ENCODE measurements at regions not wholly inside any gene's neighbourhood (a gene's known extent, or its start where the extent isn't known, plus 50 kb on each side); places are given as distances from the start of the nearest gene placed in this dataset.

DNA sequence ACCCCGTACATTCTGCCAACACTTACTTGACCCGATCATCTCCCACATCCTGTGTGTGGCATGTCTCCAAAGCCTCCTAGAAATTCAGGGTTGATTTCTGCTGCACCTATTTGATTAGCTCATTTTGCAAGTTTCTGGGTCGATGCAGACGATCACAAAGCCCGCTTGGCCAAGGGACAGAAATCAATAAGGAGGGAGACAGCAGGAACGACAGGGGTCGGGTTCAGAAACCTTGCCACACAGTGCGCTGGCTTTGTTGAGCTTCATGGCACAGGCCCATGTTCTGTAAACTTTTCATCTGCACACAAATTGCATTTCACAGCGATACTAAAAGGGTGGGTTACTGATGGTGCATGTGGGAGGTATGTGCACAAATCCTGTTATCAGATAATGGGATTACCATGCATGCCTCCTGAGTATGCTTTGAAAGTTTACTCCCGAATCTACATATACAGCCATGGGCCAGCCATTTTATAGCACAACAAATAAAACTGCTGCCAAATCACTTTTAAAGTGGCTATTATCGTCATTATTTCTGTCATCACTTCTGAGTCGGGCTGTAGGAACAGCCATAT lies 95.9 kb upstream of the ATP11B start:
- H3K4me2 ChIP-seq (ENCODE audit: low read length): no peak overlapping the region
- intact Hi-C loops (cut with micrococcal nuclease; ENCODE audit: unreplicated experiment): no loop called here
- H4K20me1 ChIP-seq (ENCODE audit: insufficient read depth, low read length): no peaks in the 10 kb centered on the region
- TF ChIP-seq, protein P1, sequence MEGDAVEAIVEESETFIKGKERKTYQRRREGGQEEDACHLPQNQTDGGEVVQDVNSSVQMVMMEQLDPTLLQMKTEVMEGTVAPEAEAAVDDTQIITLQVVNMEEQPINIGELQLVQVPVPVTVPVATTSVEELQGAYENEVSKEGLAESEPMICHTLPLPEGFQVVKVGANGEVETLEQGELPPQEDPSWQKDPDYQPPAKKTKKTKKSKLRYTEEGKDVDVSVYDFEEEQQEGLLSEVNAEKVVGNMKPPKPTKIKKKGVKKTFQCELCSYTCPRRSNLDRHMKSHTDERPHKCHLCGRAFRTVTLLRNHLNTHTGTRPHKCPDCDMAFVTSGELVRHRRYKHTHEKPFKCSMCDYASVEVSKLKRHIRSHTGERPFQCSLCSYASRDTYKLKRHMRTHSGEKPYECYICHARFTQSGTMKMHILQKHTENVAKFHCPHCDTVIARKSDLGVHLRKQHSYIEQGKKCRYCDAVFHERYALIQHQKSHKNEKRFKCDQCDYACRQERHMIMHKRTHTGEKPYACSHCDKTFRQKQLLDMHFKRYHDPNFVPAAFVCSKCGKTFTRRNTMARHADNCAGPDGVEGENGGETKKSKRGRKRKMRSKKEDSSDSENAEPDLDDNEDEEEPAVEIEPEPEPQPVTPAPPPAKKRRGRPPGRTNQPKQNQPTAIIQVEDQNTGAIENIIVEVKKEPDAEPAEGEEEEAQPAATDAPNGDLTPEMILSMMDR (conservative IDR thresholded peaks at IDR 0.05; ENCODE audit: low read length): no peak
- no peak for TF ChIP-seq EZH2phosphoT487 (IDR thresholded peaks at IDR 0.05; ENCODE audit: borderline replicate concordance, low read depth, low read length)
- ChIA-PET CTCF (ENCODE audit: unreplicated experiment) (no interaction called here), POLR2A (interaction anchor here (0.5 to 2.4 kb wide), 4 partner anchors 10 to 1279 kb away, joined by 3 to 7 read pairs (median 4); no protein-coding TSS in a partner anchor)
- no peaks in the 10 kb centered on the region for H3K36me3 ChIP-seq (ENCODE audit: insufficient read depth, low read length)
- no peak overlapping the region for H3K4me3 ChIP-seq (ENCODE audit: low read depth, low read length, poor library complexity, severe bottlenecking)
- H3K9me3 ChIP-seq (ENCODE audit: low read length): no peaks in the 10 kb centered on the region
- H3K4me1 ChIP-seq (ENCODE audit: insufficient read depth, low read length, poor library complexity, severe bottlenecking): no peaks in the 10 kb centered on the region
- no peaks in the 10 kb centered on the region for H3K79me2 ChIP-seq (ENCODE audit: insufficient read depth, low read depth, low read length)
- no TSS peak for BruUV-seq (replicated peaks)
- H3K27ac ChIP-seq (ENCODE audit: low read depth, low read length, poor library complexity, severe bottlenecking): no peak overlapping the region
- H3K9me2 ChIP-seq (ENCODE audit: insufficient read depth, low read length): no peaks in the 10 kb centered on the region
- peak overlapping the region; percentile 50 for H2AFZ ChIP-seq (ENCODE audit: low read length)
- no peak for DNase-seq (ENCODE audit: low spot score)

DNA sequence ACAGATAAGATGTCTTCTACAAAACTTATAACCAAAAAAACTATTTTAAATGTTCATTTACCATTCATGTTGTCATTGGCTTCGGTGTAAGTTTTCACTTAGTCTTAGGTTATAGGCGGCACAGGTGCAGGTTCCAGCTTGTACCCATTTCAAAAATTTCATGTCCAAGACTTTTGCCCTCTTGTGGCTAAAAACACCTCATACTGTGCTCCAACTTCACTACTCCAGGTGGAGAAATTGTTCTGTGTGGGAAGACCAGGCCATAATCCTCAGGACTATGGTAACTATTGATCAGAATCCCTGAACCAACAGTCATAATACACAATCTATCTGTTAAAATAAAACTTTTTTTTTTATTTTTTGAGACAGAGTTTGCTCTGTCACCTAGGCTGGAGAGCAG lies 95.2 kb upstream of the ATP11B start:
- Histone ChIP-seq H3K9me2 (ENCODE audit: insufficient read depth, low read length) (no peaks in the 10 kb centered on the region), H3K4me3 (ENCODE audit: low read depth, low read length, poor library complexity, severe bottlenecking) (no peak overlapping the region), H3K4me2 (ENCODE audit: low read length) (no peak overlapping the region), H2AFZ (ENCODE audit: low read length) (no peak overlapping the region), H3K79me2 (ENCODE audit: insufficient read depth, low read depth, low read length) (no peaks in the 10 kb centered on the region), H3K9me3 (ENCODE audit: low read length) (no peaks in the 10 kb centered on the region), H3K36me3 (ENCODE audit: insufficient read depth, low read length) (no peaks in the 10 kb centered on the region), H3K4me1 (ENCODE audit: insufficient read depth, low read length, poor library complexity, severe bottlenecking) (no peaks in the 10 kb centered on the region), H4K20me1 (ENCODE audit: insufficient read depth, low read length) (no peaks in the 10 kb centered on the region), H3K27ac (ENCODE audit: low read depth, low read length, poor library complexity, severe bottlenecking) (no peak overlapping the region)
- ChIA-PET POLR2A (interaction anchor here (1.6 kb wide), 1 partner anchor 11 kb away, joined by 3 read pairs; no protein-coding TSS in a partner anchor), CTCF (ENCODE audit: unreplicated experiment) (no interaction called here)
- BruUV-seq (replicated peaks): no TSS peak
- TF ChIP-seq, protein P1 (conservative IDR thresholded peaks at IDR 0.05; ENCODE audit: low read length): no peak
- no peak for TF ChIP-seq EZH2phosphoT487 (IDR thresholded peaks at IDR 0.05; ENCODE audit: borderline replicate concordance, low read depth, low read length)
- no peak for DNase-seq (ENCODE audit: low spot score)
- intact Hi-C loops (cut with micrococcal nuclease; ENCODE audit: unreplicated experiment): no loop called here

DNA sequence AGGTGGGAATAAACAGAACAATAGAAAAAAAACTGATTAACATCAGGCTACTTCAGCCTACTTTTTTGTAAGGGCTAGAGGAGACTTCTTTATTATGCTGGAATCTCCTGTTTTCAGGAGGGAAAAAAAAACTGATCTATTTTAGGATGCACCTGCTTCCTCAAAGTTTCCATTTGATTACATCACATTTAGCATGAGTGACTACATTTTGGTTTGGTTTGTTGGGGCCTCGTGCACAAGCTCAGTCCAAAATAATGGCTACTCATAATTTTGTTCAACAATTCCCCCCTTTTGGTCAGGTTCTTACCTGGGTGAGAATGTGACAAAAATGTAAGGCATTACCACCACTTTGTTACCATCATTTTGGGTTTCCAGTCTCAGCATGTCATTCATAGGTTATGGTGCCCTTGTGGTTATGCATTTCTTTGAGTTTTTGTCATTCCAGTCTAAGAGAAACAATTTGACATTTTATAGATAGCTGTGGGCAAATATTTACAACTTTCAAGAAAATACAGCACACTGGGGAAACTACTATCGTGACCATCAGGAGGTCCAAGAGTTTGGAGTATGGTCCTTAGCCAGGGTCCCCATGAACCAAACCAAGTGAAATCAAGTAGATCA lies 93.6 kb upstream of the ATP11B start:
- H4K20me1 ChIP-seq (ENCODE audit: insufficient read depth, low read length): no peaks in the 10 kb centered on the region
- H3K79me2 ChIP-seq (ENCODE audit: insufficient read depth, low read depth, low read length): no peaks in the 10 kb centered on the region
- BruUV-seq (replicated peaks): no TSS peak
- TF ChIP-seq, protein P1 (conservative IDR thresholded peaks at IDR 0.05; ENCODE audit: low read length): no peak
- no peak for TF ChIP-seq EZH2phosphoT487 (IDR thresholded peaks at IDR 0.05; ENCODE audit: borderline replicate concordance, low read depth, low read length)
- no peak for DNase-seq (ENCODE audit: low spot score)
- H3K36me3 ChIP-seq (ENCODE audit: insufficient read depth, low read length): no peaks in the 10 kb centered on the region
- ChIA-PET POLR2A (interaction anchor here (0.6 to 1.6 kb wide), 3 partner anchors 13 to 731 kb away, joined by 3 read pairs; no protein-coding TSS in a partner anchor), CTCF (ENCODE audit: unreplicated experiment) (interaction anchor here (0.6 kb wide), 1 partner anchor 24 kb away, joined by 3 read pairs; no protein-coding TSS in a partner anchor)
- no peak overlapping the region; the same call in 1 of the 2 replicates for H2AFZ ChIP-seq (ENCODE audit: low read length)
- H3K4me2 ChIP-seq (ENCODE audit: low read length): no peak overlapping the region
- no peaks in the 10 kb centered on the region for H3K9me2 ChIP-seq (ENCODE audit: insufficient read depth, low read length)
- H3K9me3 ChIP-seq (ENCODE audit: low read length): no peaks in the 10 kb centered on the region
- no peak overlapping the region for H3K27ac ChIP-seq (ENCODE audit: low read depth, low read length, poor library complexity, severe bottlenecking)
- no peak overlapping the region for H3K4me3 ChIP-seq (ENCODE audit: low read depth, low read length, poor library complexity, severe bottlenecking)
- H3K4me1 ChIP-seq (ENCODE audit: insufficient read depth, low read length, poor library complexity, severe bottlenecking): no peaks in the 10 kb centered on the region
- intact Hi-C loops (cut with micrococcal nuclease; ENCODE audit: unreplicated experiment): no loop called here
